MM.1S (cell line): ENCODE measurements at regions not wholly inside any gene's neighbourhood (a gene's known extent, or its start where the extent isn't known, plus 50 kb on each side); places are given as distances from the start of the nearest gene placed in this dataset.

Experiments
- EZH2phosphoT487 ChIP-seq: fragments of 300-600 bp; sonication (generic); IDR thresholded peaks from 2 replicates; pipeline ENCODE4 v1.6.1; 2018; ENCODE audit warnings: antibody characterized with exemption, low read length
- TF ChIP-seq, protein P1 (sequence below): fragments of 300-600 bp; sonication (generic); IDR thresholded peaks from 2 replicates; pipeline ENCODE4 v1.5.1; 2016; ENCODE audit warnings: antibody characterized with exemption, low read length, mixed read lengths

- TF ChIP-seq EZH2phosphoT487, result no peak
- TF ChIP-seq, protein P1, sequence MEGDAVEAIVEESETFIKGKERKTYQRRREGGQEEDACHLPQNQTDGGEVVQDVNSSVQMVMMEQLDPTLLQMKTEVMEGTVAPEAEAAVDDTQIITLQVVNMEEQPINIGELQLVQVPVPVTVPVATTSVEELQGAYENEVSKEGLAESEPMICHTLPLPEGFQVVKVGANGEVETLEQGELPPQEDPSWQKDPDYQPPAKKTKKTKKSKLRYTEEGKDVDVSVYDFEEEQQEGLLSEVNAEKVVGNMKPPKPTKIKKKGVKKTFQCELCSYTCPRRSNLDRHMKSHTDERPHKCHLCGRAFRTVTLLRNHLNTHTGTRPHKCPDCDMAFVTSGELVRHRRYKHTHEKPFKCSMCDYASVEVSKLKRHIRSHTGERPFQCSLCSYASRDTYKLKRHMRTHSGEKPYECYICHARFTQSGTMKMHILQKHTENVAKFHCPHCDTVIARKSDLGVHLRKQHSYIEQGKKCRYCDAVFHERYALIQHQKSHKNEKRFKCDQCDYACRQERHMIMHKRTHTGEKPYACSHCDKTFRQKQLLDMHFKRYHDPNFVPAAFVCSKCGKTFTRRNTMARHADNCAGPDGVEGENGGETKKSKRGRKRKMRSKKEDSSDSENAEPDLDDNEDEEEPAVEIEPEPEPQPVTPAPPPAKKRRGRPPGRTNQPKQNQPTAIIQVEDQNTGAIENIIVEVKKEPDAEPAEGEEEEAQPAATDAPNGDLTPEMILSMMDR, result no peak
Observed at GRCh38 chr2:6283259-6283658, 582.4 kb downstream of the CMPK2 start.
